GM12878 (cell line): ENCODE measurements at regions not wholly inside any gene's neighbourhood (a gene's known extent, or its start where the extent isn't known, plus 50 kb on each side); places are given as distances from the start of the nearest gene placed in this dataset.

ENCODE experiments used
- ATAC-seq: fragments of 200-7000 bp; cut with Tn5 transposase; 3 replicates; pipeline ENCODE4 v1.9.1; 2020; ENCODE audit warnings: mild to moderate bottlenecking, moderate library complexity
- BruUV-seq: library from RNA; stranded (reverse); fragments of 400-500 nt; replicated peaks from 2 replicates; lab custom pipeline; 2021; lab: Mats Ljungman, UMichigan
- CTCF ChIA-PET: fragments of 300-600 bp; sonication (Branson Sonifier 250); formaldehyde crosslinking; extraction: SDS; loops from one replicate; lab custom pipeline; 2021; ENCODE audit warnings: inconsistent platforms; lab: Yijun Ruan, JAX
- POLR2A ChIA-PET: fragments of 350-600 bp; formaldehyde crosslinking; extraction: SDS; loops from one replicate; lab custom pipeline; 2021; ENCODE audit warnings: inconsistent platforms; lab: Charles Lee
- RAD21 ChIA-PET: fragments of 300-600 bp; sonication (Branson Sonifier 250); formaldehyde crosslinking; loops from one replicate; lab custom pipeline; 2023; ENCODE audit warnings: antibody characterized with exemption; ENCODE audit not compliant: unreplicated experiment; lab: Charles Lee
- SMC1A ChIA-PET: fragments of 300-600 bp; sonication (Branson Sonifier 250); formaldehyde crosslinking; loops from one replicate; lab custom pipeline; 2023; ENCODE audit not compliant: unreplicated experiment, uncharacterized antibody; lab: Charles Lee
- DNase-seq: peaks from one replicate; pipeline ENCODE4 v3.0.0-alpha.2; 2011; ENCODE audit warnings: low read depth, low spot score
- FAIRE-seq: peaks from 3 replicates; lab custom pipeline; 2011; peaks lifted over from hg19 to GRCh38; lab: Jason Lieb, UNC
- H2AFZ ChIP-seq: 2 replicates; pipeline ENCODE4 v1.6.0; 2011; ENCODE audit warnings: low read depth, low read length, control low read depth; ENCODE audit not compliant: control insufficient read depth
- H3K27ac ChIP-seq: 2 replicates; pipeline ENCODE4 v1.5.1; 2011; ENCODE audit warnings: control low read depth; ENCODE audit not compliant: control insufficient read depth, insufficient read depth
- H3K27me3 ChIP-seq, 2 experiments: replicated peaks in 1 of 2; 2 replicates each; pipeline versions ENCODE4 v1.6.0 to v1.6.1; 2011; ENCODE audit warnings: low read length in 1 of 2; ENCODE audit not compliant: control insufficient read depth in 2 of 2, insufficient read depth in 2 of 2
- H3K36me3 ChIP-seq, 2 experiments: 2 replicates each; pipeline ENCODE4 v1.5.1; 2011; ENCODE audit warnings: low read length in 1 of 2; ENCODE audit not compliant: control insufficient read depth in 2 of 2, insufficient read depth in 2 of 2
- H3K4me1 ChIP-seq: 2 replicates; pipeline ENCODE4 v1.6.1; 2011; ENCODE audit warnings: mild to moderate bottlenecking, low read length, moderate library complexity, mixed read lengths; ENCODE audit not compliant: control insufficient read depth, insufficient read depth
- H3K4me2 ChIP-seq: 2 replicates; pipeline ENCODE4 v1.6.0; 2011; ENCODE audit warnings: control low read depth; ENCODE audit not compliant: control insufficient read depth, insufficient read depth
- H3K4me3 ChIP-seq: fragments of 200-600 bp; sonication (generic); 2 replicates; pipeline ENCODE4 v1.5.1; 2016
- H3K79me2 ChIP-seq: 2 replicates; pipeline ENCODE4 v1.6.0; 2011; ENCODE audit warnings: low read length; ENCODE audit not compliant: control insufficient read depth, insufficient read depth
- H3K9ac ChIP-seq: 2 replicates; pipeline ENCODE4 v1.8.0; 2011; ENCODE audit warnings: low read length, control low read depth, mixed read lengths; ENCODE audit not compliant: control insufficient read depth, insufficient read depth
- H3K9me3 ChIP-seq: replicated peaks from 3 replicates; pipeline ENCODE4 v1.5.1; 2011; ENCODE audit warnings: mild to moderate bottlenecking, low read length; ENCODE audit not compliant: control insufficient read depth, insufficient read depth
- H4K20me1 ChIP-seq: 2 replicates; pipeline ENCODE4 v1.6.0; 2011; ENCODE audit not compliant: control insufficient read depth, insufficient read depth
- ASH2L ChIP-seq: fragments of 300-600, 200-600 bp; sonication (generic); IDR thresholded peaks from 2 replicates; pipeline ENCODE4 v1.6.1; 2017; ENCODE audit warnings: low read depth, mild to moderate bottlenecking, borderline replicate concordance
- BACH1 ChIP-seq: fragments of 450-650 bp; IDR thresholded peaks from 2 replicates; pipeline ENCODE4 v1.6.1; 2017; ENCODE audit warnings: mild to moderate bottlenecking, borderline replicate concordance
- HDAC2 ChIP-seq: fragments of 200-600 bp; sonication (generic); IDR thresholded peaks from 2 replicates; pipeline ENCODE4 v1.6.1; 2017
- IRF4 ChIP-seq: IDR thresholded peaks from 2 replicates; pipeline ENCODE4 v1.6.1; 2011; ENCODE audit warnings: low read depth, low read length
- LARP7 ChIP-seq: fragments of 450-650 bp; IDR thresholded peaks from 2 replicates; pipeline ENCODE4 v1.6.1; 2017; ENCODE audit warnings: mild to moderate bottlenecking
- MEF2B ChIP-seq: fragments of 450-650 bp; IDR thresholded peaks from 2 replicates; pipeline ENCODE4 v1.6.1; 2018; ENCODE audit warnings: mild to moderate bottlenecking, moderate library complexity; ENCODE audit not compliant: partially characterized antibody, poor library complexity, severe bottlenecking
- MYC ChIP-seq: IDR thresholded peaks from 2 replicates; pipeline ENCODE4 v1.6.1; 2011; ENCODE audit warnings: mild to moderate bottlenecking, low read length, moderate library complexity, inconsistent platforms; ENCODE audit not compliant: insufficient read depth, insufficient replicate concordance, insufficient read length, severe bottlenecking
- NBN ChIP-seq: fragments of 450-650 bp; IDR thresholded peaks from 2 replicates; pipeline ENCODE4 v1.6.1; 2016
- NFYB ChIP-seq: IDR thresholded peaks from 2 replicates; pipeline ENCODE4 v1.6.1; 2011; ENCODE audit warnings: low read depth, mild to moderate bottlenecking, low read length, improper control_type of control experiment, moderate library complexity; ENCODE audit not compliant: insufficient read depth
- NR2C1 ChIP-seq: fragments of 450-650 bp; IDR thresholded peaks from 2 replicates; pipeline ENCODE4 v1.6.1; 2017; ENCODE audit warnings: antibody characterized with exemption, mild to moderate bottlenecking, moderate library complexity
- NRF1 ChIP-seq: conservative IDR thresholded peaks from 2 replicates; pipeline ENCODE4 v1.6.1; 2011; ENCODE audit warnings: mild to moderate bottlenecking, low read depth, low read length, improper control_type of control experiment
- POU2F2 ChIP-seq: IDR thresholded peaks from 3 replicates; pipeline ENCODE4 v1.6.1; 2011; ENCODE audit warnings: low read depth, mild to moderate bottlenecking, low read length, borderline replicate concordance
- RBBP5 ChIP-seq: fragments of 200-600 bp; sonication (generic); conservative IDR thresholded peaks from 2 replicates; pipeline ENCODE4 v1.6.1; 2016
- TBL1XR1 ChIP-seq: IDR thresholded peaks from 2 replicates; pipeline ENCODE4 v1.6.1; 2012; ENCODE audit warnings: low read depth, low read length, improper control_type of control experiment
- TCF7 ChIP-seq: IDR thresholded peaks from 2 replicates; pipeline ENCODE4 v1.6.1; 2014; ENCODE audit warnings: antibody characterized with exemption, borderline replicate concordance
- YY1 ChIP-seq: IDR thresholded peaks from 2 replicates; pipeline ENCODE4 v1.6.1; 2011; ENCODE audit warnings: low read depth, mild to moderate bottlenecking, low read length
- ZNF217 ChIP-seq: fragments of 450-650 bp; IDR thresholded peaks from 2 replicates; pipeline ENCODE4 v1.6.1; 2017; ENCODE audit warnings: antibody characterized with exemption, mild to moderate bottlenecking
- WGBS: methylation state at CpG from one replicate; pipeline ENCODE4 v1.1.6; 2016; ENCODE audit warnings: low lambda C conversion rate; ENCODE audit not compliant: insufficient replicate concordance, insufficient coverage; ENCODE audit errors: missing lambda C conversion rate; 5-methylcytosine and 5-hydroxymethylcytosine counted together
- in situ Hi-C: fragments of 300-500 bp; cut with MboI; formaldehyde crosslinking; loops from 9 replicates; pipeline ENCODE4 v1.14.3; 2018; ENCODE audit warnings: mixed read lengths
- intact Hi-C: fragments of 100-400 bp; cut with micrococcal nuclease; formaldehyde crosslinking; loops from one replicate; pipeline ENCODE4 v1.14.2; 2022; ENCODE audit not compliant: unreplicated experiment
- TF ChIP-seq, protein P1 (sequence below): IDR thresholded peaks from 2 replicates; pipeline ENCODE4 v1.6.1; 2011; ENCODE audit warnings: borderline replicate concordance, low read depth, mild to moderate bottlenecking, moderate library complexity, low read length; ENCODE audit not compliant: insufficient read depth, poor library complexity, severe bottlenecking

DNA sequence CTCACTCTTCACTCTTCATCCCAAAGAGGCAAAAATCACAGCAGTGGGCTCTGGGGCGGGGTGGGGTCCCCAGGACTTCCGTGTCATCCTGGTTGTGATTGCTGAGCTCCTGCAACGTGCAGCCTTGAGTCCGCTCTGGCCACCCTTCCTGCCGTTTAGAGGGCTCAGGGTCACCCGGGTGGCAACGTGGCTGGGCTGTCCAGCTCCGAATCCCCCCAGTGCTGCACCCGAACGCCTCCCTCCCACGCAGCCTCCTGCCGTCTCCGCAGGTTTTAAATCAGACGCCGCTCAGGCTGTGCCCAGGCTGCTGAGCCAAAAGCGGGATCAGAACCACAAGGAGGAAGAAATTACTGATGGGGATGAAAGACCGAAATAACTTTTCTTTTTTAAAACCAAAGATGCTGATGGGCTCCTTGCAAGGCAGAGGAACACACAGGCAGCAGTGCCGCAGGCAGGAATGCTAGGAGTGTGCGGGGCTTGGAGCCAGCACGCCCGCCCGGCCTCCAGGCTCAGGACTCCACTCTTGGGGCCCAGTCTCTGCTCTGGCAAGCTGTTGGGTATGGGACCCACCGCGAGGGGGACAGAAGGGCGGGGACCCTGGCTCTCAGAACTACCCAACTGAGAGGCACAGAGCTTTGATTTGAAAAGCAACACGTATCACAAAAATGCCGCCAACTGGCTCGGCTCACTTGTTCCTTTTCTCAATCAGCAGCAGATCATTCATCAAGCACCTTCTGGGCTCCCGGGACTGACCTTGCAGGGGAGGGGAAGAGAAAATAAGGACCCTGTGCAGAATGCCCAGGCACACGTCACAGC, 313.0 kb downstream of the CTTN start:
- H3K4me2 ChIP-seq, result no peak overlapping the region
- DNase-seq (no peak), FAIRE-seq (no peak), ATAC-seq (no peak)
- H2AFZ ChIP-seq, result no peak overlapping the region
- no TSS peak for BruUV-seq
- TF ChIP-seq NFYB (no peak), ZNF217 (no peak), YY1 (no peak), IRF4 (no peak), NR2C1 (no peak), ASH2L (no peak), MYC (no peak), BACH1 (no peak), RBBP5 (no peak), POU2F2 (no peak), MEF2B (no peak), TBL1XR1 (no peak), NBN (no peak), NRF1 (no peak), TCF7 (no peak), HDAC2 (no peak), LARP7 (no peak)
- TF ChIP-seq, protein P1, sequence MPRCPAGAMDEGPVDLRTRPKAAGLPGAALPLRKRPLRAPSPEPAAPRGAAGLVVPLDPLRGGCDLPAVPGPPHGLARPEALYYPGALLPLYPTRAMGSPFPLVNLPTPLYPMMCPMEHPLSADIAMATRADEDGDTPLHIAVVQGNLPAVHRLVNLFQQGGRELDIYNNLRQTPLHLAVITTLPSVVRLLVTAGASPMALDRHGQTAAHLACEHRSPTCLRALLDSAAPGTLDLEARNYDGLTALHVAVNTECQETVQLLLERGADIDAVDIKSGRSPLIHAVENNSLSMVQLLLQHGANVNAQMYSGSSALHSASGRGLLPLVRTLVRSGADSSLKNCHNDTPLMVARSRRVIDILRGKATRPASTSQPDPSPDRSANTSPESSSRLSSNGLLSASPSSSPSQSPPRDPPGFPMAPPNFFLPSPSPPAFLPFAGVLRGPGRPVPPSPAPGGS, result no peak
- no peaks in the 10 kb centered on the region for H3K36me3 ChIP-seq
- in situ Hi-C loops, result no loop called here
- ChIA-PET POLR2A (no interaction called here), SMC1A (no interaction called here), CTCF (no interaction called here), RAD21 (no interaction called here)
- no peaks in the 10 kb centered on the region for H3K9me3 ChIP-seq
- intact Hi-C loops, result no loop called here
- H3K4me1 ChIP-seq, result no peaks in the 10 kb centered on the region
- no peak overlapping the region for H3K4me3 ChIP-seq
- H3K79me2 ChIP-seq, result no peaks in the 10 kb centered on the region
- H3K27ac ChIP-seq, result no peak overlapping the region
- no peaks in the 10 kb centered on the region; a peak in 1 of 4 replicates for H3K27me3 ChIP-seq
- WGBS, result 22% methylated on average over 30 of the region's 30 CpGs
- no peak overlapping the region for H3K9ac ChIP-seq
- no peaks in the 10 kb centered on the region for H4K20me1 ChIP-seq
